Immature natural killer cell (primary cell): ENCODE measurements at regions not wholly inside any gene's neighbourhood (a gene's known extent, or its start where the extent isn't known, plus 50 kb on each side); places are given as distances from the start of the nearest gene placed in this dataset.
A peak's percentile ranks its signal among the peaks of the same experiment; 100 is the strongest.

Experiments used
- DNase-seq, 3 donors: peaks; one replicate each; pipeline ENCODE4 v3.0.0; 2022; ENCODE audit warnings: mixed read lengths in 1 of 3
- H3K27ac Mint-ChIP-seq, 6 donors: one replicate each; pipeline ENCODE4 v1.8.0; 2020; ENCODE audit warnings: mixed read lengths in 6 of 6, mild to moderate bottlenecking in 5 of 6, inconsistent platforms in 4 of 6, moderate library complexity in 3 of 6
- H3K27me3 Mint-ChIP-seq, 3 donors: one replicate each; pipeline ENCODE4 v1.8.0; 2020 to 2021; ENCODE audit warnings: low read depth in 3 of 3, mild to moderate bottlenecking in 3 of 3, mixed read lengths in 3 of 3, moderate library complexity in 3 of 3, inconsistent platforms in 1 of 3
- H3K36me3 Mint-ChIP-seq, 3 donors: one replicate each; pipeline ENCODE4 v1.8.0; 2020; ENCODE audit warnings: mixed read lengths in 3 of 3, inconsistent platforms in 2 of 3, mild to moderate bottlenecking in 2 of 3
- H3K4me1 Mint-ChIP-seq, 2 donors: one replicate each; pipeline ENCODE4 v1.8.0; 2020; ENCODE audit warnings: inconsistent platforms in 2 of 2, mild to moderate bottlenecking in 2 of 2, mixed read lengths in 2 of 2, moderate library complexity in 1 of 2
- H3K4me3 Mint-ChIP-seq, 5 donors: one replicate each; pipeline ENCODE4 v1.8.0; 2020; ENCODE audit warnings: mild to moderate bottlenecking in 5 of 5, mixed read lengths in 5 of 5, inconsistent platforms in 3 of 5, moderate library complexity in 3 of 5
- H3K9me3 Mint-ChIP-seq, 6 donors: one replicate each; pipeline ENCODE4 v1.8.0; 2020; ENCODE audit warnings: mild to moderate bottlenecking in 6 of 6, mixed read lengths in 6 of 6, inconsistent platforms in 4 of 6, moderate library complexity in 3 of 6

DNA sequence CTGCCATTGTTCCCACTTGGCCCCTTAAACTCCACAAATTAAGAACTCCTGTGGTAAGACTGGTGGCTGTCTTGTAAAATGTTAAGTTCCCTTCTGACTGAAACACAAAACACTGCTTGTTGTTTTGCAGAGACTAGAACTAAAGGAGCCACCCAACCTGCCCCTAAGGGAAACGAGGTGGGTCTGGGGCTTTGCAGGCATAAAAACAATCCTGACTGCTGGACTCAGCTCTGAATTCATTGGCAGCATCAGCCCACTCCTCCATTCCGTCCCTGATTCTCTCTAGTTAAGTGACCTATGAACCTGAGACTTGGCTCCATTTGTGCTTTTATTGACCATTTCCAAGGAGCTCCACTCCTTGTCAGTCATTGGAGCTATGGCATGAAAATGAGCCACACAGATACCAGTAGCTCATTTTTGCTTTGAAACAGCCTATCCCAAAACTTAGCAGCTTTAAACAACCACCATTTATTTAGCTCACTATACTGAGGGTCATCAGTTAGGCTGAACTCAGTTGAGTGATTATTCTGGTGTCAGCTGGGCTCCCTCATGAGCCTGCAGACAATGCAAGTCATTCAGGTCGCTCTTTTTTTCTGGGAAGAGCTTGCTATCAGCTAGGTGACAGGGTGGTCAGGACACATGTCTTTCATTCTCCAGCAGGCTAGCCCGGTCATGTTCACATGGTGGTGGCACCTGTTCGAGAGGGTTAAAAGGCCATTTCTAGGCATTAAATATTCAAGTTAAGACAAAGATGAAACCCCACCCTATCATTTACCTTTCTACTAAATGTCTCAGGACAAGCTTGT is 175.1 kb upstream of the CTNNB1 start:
- H3K36me3 Mint-ChIP-seq, result no peaks in the 10 kb centered on the region
- no peaks in the 10 kb centered on the region for H3K9me3 Mint-ChIP-seq
- DNase-seq, result no peak
- H3K27me3 Mint-ChIP-seq, result peaks cover 0 to 6% (median 4%) of the 10 kb centered on the region in 3 donors
- H3K4me1 Mint-ChIP-seq, result no peaks in the 10 kb centered on the region
- H3K4me3 Mint-ChIP-seq, result no peak overlapping the region
- H3K27ac Mint-ChIP-seq, result no peak overlapping the region

GRCh38 chr3:41026394-41027177 is 172.7 kb upstream of the CTNNB1 start:
- no peak overlapping the region for H3K27ac Mint-ChIP-seq
- H3K4me3 Mint-ChIP-seq, result no peak overlapping the region
- no peaks in the 10 kb centered on the region for H3K36me3 Mint-ChIP-seq
- peaks cover 0 to 7% (median 4%) of the 10 kb centered on the region in 3 donors for H3K27me3 Mint-ChIP-seq
- no peaks in the 10 kb centered on the region for H3K4me1 Mint-ChIP-seq
- no peaks in the 10 kb centered on the region for H3K9me3 Mint-ChIP-seq
- no peak for DNase-seq

GRCh38 chr3:41029356-41029755 is 169.9 kb upstream of the CTNNB1 start:
- H3K4me3 Mint-ChIP-seq, result no peak overlapping the region
- H3K4me1 Mint-ChIP-seq, result no peaks in the 10 kb centered on the region
- H3K36me3 Mint-ChIP-seq, result no peaks in the 10 kb centered on the region
- no peak for DNase-seq
- peaks cover 3 to 10% (median 4%) of the 10 kb centered on the region in 3 donors for H3K27me3 Mint-ChIP-seq
- no peaks in the 10 kb centered on the region for H3K9me3 Mint-ChIP-seq
- H3K27ac Mint-ChIP-seq, result no peak overlapping the region

DNA sequence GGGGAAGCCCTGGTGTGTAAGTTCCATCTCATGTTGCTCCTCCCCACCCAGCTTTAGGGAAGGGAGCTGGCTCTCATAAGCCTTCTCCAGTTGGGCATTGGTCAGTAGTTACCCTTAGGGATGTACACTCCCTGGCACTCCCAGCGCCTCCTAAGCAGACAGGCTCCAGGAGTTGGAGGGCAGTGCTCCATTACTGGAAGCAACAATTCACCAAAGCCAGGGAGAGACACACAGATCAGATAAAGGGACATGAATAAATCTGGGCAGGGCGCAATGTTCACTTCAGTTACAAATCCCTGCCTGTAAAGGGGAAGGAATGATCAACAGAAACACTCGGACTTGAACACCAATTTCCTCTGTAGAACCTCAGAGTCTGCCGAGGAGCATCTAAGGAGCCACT is 169.1 kb upstream of the CTNNB1 start:
- Mint-ChIP-seq H3K4me3 (no peak overlapping the region), H3K36me3 (no peaks in the 10 kb centered on the region), H3K9me3 (no peaks in the 10 kb centered on the region), H3K27me3 (peaks cover 3 to 10% (median 4%) of the 10 kb centered on the region in 3 donors), H3K27ac (no peak overlapping the region), H3K4me1 (no peaks in the 10 kb centered on the region)
- DNase-seq, result no peak

GRCh38 chr3:41031401-41031800 is 167.9 kb upstream of the CTNNB1 start:
- H3K27ac Mint-ChIP-seq, result peak overlapping the region in 1 of 6 donors; percentile 41
- no peak for DNase-seq
- H3K27me3 Mint-ChIP-seq, result peaks cover 4 to 10% (median 4%) of the 10 kb centered on the region in 3 donors
- H3K4me1 Mint-ChIP-seq, result no peaks in the 10 kb centered on the region
- no peaks in the 10 kb centered on the region for H3K36me3 Mint-ChIP-seq
- no peaks in the 10 kb centered on the region for H3K9me3 Mint-ChIP-seq
- no peak overlapping the region for H3K4me3 Mint-ChIP-seq

DNA sequence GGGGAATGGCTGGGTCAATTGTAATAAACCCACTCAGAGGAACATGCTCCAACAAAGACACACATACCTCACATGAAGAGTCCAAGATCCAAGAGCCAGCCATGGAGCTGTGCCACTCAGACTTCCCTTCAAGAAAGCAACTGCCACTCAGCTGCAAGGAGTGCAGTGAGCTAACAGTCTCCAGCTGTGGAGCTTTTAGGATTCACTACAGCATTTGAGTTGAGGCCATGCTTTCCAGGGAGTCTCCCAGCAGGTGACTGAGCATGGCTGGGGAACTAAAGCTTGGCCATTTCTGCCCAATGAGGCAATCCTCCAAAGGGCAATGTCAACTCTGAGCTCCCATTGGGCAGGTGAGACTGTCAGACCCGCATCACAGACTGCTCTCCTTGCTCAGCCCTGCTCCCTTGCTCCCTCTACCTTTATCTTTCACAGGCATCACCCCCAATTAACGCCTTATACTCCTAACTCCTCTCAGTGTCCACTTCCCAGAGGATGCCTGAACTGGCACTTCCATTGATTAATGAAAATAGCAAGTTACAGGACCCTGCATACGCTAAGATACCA is 165.3 kb upstream of the CTNNB1 start:
- Mint-ChIP-seq H3K36me3 (no peaks in the 10 kb centered on the region), H3K4me1 (no peaks in the 10 kb centered on the region), H3K9me3 (no peaks in the 10 kb centered on the region), H3K27me3 (peaks cover 4 to 10% (median 4%) of the 10 kb centered on the region in 3 donors), H3K27ac (no peak overlapping the region), H3K4me3 (no peak overlapping the region)
- no peak for DNase-seq

GRCh38 chr3:41035456-41036022 is 163.8 kb upstream of the CTNNB1 start:
- no peaks in the 10 kb centered on the region for H3K36me3 Mint-ChIP-seq

GRCh38 chr3:41037651-41038334 is 161.5 kb upstream of the CTNNB1 start:
- DNase-seq, result no peak
- Mint-ChIP-seq H3K4me1 (no peaks in the 10 kb centered on the region), H3K27ac (no peak overlapping the region), H3K4me3 (no peak overlapping the region), H3K9me3 (no peaks in the 10 kb centered on the region), H3K36me3 (no peaks in the 10 kb centered on the region), H3K27me3 (peaks cover 2 to 4% (median 3%) of the 10 kb centered on the region in 3 donors)

More at GRCh38 chr3:41035456-41036022, 163.8 kb upstream of the CTNNB1 start:
- no peak for DNase-seq
- Mint-ChIP-seq H3K4me3 (no peak overlapping the region), H3K27ac (no peak overlapping the region), H3K4me1 (no peaks in the 10 kb centered on the region), H3K9me3 (no peaks in the 10 kb centered on the region), H3K27me3 (peaks cover 4 to 7% (median 4%) of the 10 kb centered on the region in 3 donors)

- Mint-ChIP-seq H3K4me1 (no peaks in the 10 kb centered on the region), H3K27me3 (peaks cover 1 to 5% (median 2%) of the 10 kb centered on the region in 3 donors), H3K9me3 (peaks cover 0 to 1% (median 0%) of the 10 kb centered on the region in 6 donors), H3K36me3 (no peaks in the 10 kb centered on the region), H3K4me3 (no peak overlapping the region), H3K27ac (no peak overlapping the region)
- no peak for DNase-seq
Measured at GRCh38 chr3:41040256-41040655, 159.0 kb upstream of the CTNNB1 start.

GRCh38 chr3:41041462-41041861 is 157.8 kb upstream of the CTNNB1 start:
- H3K27ac Mint-ChIP-seq, result no peak overlapping the region
- no peaks in the 10 kb centered on the region for H3K36me3 Mint-ChIP-seq
- peaks cover 0 to 1% (median 0%) of the 10 kb centered on the region in 6 donors for H3K9me3 Mint-ChIP-seq
- peaks cover 0 to 5% (median 2%) of the 10 kb centered on the region in 3 donors for H3K27me3 Mint-ChIP-seq
- no peak for DNase-seq
- H3K4me1 Mint-ChIP-seq, result no peaks in the 10 kb centered on the region
- no peak overlapping the region for H3K4me3 Mint-ChIP-seq

- peaks cover 0 to 5% (median 2%) of the 10 kb centered on the region in 3 donors for H3K27me3 Mint-ChIP-seq
- H3K4me1 Mint-ChIP-seq, result no peaks in the 10 kb centered on the region
- no peak overlapping the region for H3K4me3 Mint-ChIP-seq
- no peak overlapping the region for H3K27ac Mint-ChIP-seq
- no peak for DNase-seq
- peaks cover 0 to 1% (median 0%) of the 10 kb centered on the region in 6 donors for H3K9me3 Mint-ChIP-seq
- no peaks in the 10 kb centered on the region for H3K36me3 Mint-ChIP-seq
Measured at GRCh38 chr3:41041899-41042298, 157.4 kb upstream of the CTNNB1 start.

DNA sequence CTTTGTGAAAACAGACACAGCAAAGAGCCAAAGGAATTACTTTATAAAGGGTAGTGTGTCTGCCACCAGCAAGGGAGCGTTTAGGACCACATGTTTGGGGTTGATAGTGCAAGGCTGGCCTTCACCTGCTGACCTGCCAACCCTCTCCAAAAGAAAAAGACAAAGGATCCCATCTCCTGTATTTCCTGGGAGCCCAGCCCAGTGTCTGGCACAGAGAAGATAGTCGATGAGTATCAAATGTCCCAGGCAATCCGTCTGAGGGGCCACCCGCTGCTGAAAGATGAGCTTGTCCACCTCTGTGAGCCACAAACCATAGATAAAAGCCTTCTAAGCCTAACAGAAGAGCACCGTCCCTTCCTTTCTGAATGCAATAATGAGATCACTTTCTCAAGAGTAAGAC is 154.8 kb upstream of the CTNNB1 start:
- peaks cover 0 to 1% (median 0%) of the 10 kb centered on the region in 6 donors for H3K9me3 Mint-ChIP-seq
- peaks cover 0 to 5% (median 2%) of the 10 kb centered on the region in 3 donors for H3K27me3 Mint-ChIP-seq
- no peak for DNase-seq
- H3K4me1 Mint-ChIP-seq, result no peaks in the 10 kb centered on the region
- no peaks in the 10 kb centered on the region for H3K36me3 Mint-ChIP-seq
- H3K27ac Mint-ChIP-seq, result no peak overlapping the region
- no peak overlapping the region for H3K4me3 Mint-ChIP-seq

DNA sequence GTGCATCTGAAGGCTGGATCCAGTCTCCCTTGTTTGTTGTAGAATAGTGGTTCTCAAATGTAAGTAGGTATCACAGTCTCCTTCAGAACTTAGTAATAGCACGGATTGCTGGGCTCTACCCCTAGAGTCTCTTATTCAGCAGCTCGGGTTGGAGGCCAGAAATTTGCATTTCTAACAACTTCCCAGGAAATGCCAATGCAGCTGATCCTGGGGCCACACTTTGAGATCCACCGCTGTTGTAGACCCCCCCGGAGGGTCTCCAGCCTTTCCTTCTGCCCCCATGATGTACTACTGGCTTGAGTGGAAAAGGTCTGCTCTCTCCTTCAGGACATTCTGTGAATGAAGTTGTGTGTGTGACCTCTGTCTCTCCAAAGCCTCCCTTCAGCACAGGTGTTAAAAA is 153.8 kb upstream of the CTNNB1 start:
- H3K9me3 Mint-ChIP-seq, result peaks cover 0 to 1% (median 0%) of the 10 kb centered on the region in 6 donors
- H3K4me1 Mint-ChIP-seq, result no peaks in the 10 kb centered on the region
- H3K36me3 Mint-ChIP-seq, result no peaks in the 10 kb centered on the region
- DNase-seq, result no peak
- no peak overlapping the region for H3K27ac Mint-ChIP-seq
- H3K4me3 Mint-ChIP-seq, result no peak overlapping the region
- peaks cover 0 to 5% (median 2%) of the 10 kb centered on the region in 3 donors for H3K27me3 Mint-ChIP-seq
